ENCODE measurements at regions not wholly inside any gene's neighbourhood (a gene's known extent, or its start where the extent isn't known, plus 50 kb on each side); places are given as distances from the start of the nearest gene placed in this dataset.
A peak's percentile ranks its signal among the peaks of the same experiment; 100 is the strongest.

- no peak for ATAC-seq
Measured at GRCh38 chr6:156029286-156029985, 573.8 kb upstream of the NOX3 start.

DNA sequence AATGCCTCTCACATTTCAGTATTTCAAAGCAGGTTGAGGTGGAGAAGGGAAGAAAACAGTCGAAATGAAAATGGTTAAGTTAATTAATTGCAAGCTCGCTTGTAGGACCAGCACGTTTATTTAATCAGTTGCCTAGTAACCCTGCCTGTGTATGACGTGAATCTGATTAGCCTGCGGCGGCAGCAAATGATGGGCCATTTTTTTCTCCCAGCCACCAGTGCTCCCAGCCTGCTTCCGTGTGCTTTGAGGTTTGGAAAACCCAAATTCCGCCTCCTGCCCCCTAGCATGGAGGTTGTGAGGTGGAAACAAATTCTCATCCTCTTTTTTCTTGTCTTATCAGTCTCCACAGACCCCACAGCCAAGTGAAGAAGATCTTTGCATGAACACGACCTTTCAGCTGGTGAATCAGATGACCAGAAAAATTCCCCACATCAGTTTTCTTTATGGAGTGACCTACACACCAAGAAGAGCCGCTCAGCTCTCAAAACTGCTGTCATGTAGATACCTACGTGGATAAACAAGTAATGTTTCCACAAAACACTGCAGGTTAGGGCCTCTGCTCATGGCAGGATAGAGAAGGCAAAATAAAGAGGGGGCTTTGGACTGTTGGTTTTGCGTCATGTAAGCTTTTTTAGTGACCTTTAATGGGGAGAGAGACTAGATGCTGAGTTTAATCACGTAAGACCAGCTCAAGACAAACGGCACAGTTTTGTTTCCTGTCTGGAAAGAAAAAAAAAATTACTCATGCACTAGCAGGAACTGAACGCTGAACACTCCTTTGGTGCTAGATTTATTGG, 572.9 kb upstream of the NOX3 start:
- ATAC-seq = no peak

GRCh38 chr6:156027248-156027626, 571.6 kb upstream of the NOX3 start:
- ATAC-seq = no peak

- ATAC-seq = no peak
Measured at GRCh38 chr6:156026486-156027247, 571.0 kb upstream of the NOX3 start.

- no peak for ATAC-seq
Measured at GRCh38 chr6:156024339-156024738, 568.7 kb upstream of the NOX3 start.

DNA sequence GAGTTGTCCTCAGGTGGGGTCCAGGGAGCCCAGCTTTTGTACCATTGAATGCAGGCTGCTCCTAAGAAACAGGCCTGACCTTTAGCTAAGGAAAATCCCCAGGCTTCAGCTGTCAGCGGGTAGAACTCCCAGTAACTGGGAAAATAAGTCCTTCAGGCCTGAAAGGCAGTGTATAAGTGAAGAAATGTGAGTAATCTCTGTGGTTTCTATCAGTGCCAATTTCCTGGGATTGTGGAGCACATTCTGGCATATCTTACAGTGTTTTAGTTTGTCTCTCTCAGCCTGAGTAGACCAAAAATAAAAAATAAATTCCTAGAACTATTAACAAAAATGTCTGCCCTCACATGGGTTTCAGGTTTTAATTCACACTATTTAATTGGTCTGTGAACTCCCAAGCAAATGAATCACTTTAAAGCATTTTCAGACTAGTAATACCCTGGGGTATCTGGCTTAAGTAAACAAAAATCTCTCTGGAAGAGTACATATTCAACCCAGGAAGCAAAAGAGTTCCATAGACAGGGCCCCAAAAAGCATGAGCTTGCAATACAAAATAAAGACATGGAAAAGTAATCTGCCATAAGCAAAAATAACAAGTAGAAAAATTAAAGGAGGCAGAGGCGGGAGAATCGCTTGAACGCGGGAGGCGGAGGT, 566.2 kb upstream of the NOX3 start:
- ATAC-seq = no peak

GRCh38 chr6:156017838-156018237, 562.2 kb upstream of the NOX3 start:
- no peak for ATAC-seq

DNA sequence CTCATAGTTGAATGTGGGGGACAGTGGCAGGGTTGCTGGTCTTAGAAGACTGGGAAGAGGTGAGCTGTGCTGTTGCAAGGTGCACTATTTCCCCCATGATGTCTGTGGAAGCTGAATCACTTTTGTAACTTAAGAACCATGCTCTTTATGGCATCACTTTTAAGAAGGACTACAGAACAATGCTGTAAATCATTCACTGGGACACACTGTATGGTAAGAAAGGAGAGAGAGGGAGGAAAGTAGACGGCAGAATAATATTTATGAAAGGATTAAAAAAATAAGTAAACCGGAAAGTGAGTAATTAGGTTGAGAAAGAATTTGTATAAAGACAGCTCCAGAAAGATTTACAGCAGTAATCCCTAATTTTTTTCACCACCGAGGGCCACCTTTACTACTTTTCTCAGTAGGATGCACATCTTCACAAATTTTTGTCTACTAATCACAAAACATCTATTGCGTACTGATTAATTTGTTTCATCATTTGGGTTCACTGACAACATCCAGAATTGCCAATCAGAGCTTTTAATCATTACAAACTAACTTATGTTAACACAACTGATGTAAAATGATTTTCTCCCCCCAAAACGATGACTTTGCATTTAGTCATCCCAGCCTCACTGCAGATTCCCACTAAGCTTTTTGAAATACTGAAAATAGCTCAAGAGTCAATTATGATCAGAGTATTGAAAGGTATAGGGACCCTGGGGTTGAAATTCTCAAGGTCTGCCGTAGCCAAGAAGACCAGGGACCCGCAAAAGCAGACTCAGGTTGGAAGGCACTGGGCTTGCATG, 560.7 kb upstream of the NOX3 start:
- ATAC-seq = no peak

GRCh38 chr6:156013155-156013554, 557.5 kb upstream of the NOX3 start:
- peak; percentile 64 for ATAC-seq

- no peak for ATAC-seq
Measured at GRCh38 chr6:156009656-156010055, 554.0 kb upstream of the NOX3 start.

DNA sequence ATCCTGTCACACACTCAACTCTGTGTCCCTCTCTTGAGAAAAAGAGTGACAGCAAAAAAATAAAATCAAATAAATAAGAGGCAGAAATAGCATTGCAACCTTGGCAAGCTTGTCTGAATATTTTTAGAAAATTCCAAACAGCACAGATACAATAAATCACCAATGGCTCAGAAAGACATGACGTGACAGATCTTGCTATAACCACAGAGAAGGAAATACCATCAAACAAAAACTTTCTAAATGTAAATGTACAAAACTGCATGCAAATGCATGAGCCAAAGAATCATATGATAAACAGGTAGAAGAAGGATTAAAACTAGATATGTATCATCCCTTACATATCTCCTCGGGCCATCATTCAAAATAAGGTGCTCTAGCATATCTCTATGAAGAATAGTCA, 549.2 kb upstream of the NOX3 start:
- ATAC-seq = no peak

- ATAC-seq = no peak
Measured at GRCh38 chr6:155996151-155996550, 540.5 kb upstream of the NOX3 start.

DNA sequence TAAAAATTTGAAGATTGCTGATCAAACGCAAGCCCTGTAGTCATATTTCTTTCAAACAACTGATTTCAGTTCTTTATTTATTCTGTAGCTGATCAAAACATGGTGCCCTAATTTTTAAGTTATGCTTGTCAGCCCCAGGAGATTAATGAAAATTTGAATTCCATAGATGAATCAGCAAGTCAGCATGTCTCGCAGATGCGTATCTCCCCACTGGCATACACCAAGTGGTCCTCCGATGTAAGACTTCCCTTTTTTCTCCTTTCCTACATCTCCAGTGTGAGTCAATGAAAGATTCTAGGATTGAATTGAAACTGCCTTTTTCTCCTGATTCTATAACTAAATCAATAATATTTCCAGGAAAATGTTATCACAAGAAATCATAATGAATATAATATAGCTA, 539.6 kb upstream of the NOX3 start:
- no peak for ATAC-seq

DNA sequence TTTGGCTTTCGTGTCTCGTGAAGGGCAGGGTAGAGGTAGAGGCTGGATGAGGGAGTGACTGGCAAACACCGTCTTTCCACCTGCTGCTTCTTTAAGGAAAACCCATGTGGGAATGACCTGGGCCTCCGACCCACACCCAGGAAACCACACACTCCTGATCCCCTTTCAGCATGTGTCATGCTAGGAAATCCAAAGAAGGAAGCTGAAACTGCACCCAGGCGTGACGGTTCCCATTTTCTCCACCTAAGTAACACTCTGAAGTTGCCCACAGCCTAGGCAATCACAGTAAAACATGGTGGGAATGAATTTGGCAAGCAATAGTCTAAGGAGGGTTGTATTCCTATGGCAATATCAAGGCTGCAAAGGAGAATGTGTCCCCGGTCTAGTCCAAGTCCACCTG, 538.4 kb upstream of the NOX3 start:
- no peak for ATAC-seq

- no peak for ATAC-seq
Measured at GRCh38 chr6:155993240-155993639, 537.6 kb upstream of the NOX3 start.

GRCh38 chr6:155985660-155986138, 530.1 kb upstream of the NOX3 start:
- no peak for ATAC-seq

DNA sequence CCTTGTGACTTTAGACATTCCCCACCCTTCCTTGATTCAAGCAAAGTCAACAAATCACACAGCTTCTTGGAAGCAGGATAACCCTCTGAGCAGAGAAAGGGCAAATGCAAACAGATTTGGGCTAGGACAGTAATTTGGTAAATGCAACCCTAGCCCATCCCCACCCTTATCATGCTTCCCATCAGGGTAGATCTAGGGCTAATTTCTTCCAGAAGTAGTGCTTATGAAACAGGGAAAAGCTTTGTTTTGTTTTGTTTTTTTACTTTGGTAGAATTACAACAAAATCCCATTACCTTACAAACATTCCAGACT, 525.1 kb upstream of the NOX3 start:
- ATAC-seq = no peak

DNA sequence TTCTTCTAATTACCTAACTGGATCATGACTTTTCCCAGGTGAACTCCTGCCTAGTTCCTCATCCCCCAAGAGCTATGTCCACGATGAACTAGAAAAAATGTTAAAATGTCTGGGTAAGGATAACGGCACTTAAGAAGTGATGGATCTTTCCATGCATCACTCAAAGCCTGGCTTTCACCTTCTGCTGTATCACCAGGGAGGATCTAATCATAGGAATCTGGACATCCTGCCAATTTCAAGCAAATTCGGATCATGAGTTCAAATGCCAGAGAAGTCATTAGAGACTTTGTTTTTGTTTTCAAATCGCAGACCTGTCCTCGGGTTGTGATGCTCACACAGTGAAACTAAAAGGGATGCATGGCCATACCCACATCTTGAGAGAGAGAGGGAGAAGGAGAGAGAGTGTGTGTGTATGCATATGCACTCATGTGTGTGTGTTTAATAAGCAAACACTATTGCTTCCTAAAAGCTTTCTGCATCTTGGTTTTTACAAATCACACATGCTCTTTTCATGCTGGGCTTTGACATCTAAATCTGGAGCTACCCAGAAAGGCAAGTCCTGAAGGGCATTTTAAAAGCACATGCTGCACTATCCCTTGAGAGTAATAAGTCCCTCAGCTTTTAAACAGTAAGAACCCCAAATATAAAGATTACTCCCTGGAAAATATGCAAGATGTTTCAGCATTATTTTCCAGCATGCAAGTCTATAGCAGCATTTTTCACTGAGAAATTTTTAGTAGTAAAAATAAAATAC, 524.6 kb upstream of the NOX3 start:
- no peak for ATAC-seq

DNA sequence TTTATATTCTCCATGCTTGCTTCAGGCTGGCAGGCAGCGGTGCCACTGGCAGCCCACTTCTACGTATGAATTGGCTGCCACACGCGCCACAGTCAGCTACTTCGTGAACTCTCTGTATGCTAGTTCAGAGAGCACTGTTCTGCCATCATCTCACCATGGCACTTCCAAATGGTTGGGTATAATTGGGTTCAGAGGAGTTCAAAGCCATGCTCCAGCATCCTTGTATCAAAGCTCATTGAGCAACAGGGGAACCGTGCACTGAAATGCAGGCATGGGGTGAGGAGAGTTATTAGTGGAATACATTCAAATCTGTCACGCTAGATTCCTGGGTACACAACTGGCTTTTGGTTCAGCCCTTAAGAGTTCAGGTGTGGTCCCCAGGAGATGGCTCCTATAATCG, 519.9 kb upstream of the NOX3 start:
- ATAC-seq = no peak

DNA sequence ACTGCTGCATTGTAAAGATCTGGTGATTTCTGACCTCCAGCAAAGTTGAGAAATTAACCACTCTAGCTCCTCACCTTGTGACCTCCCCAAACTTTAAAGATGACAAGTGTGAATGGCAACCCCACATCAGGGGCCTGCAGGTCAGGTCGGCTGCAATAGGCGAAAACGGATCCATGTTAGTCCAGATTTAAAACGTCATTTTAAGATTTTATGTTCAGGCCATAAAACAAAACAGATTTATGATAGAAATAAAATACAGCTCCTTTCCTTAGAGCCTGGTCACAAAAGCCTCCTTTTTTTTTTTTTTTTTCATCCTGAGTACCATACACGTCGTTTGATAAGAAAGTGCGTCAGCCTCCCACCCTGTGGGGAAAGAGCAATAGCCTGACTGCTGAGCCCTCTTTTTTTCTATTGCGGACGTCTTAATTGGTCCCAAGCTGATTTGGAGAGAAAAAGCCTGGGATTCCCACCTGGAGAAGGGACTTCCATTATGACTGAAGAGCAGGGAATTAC, 519.2 kb upstream of the NOX3 start:
- ATAC-seq = no peak

GRCh38 chr6:155974359-155974758, 518.7 kb upstream of the NOX3 start:
- no peak for ATAC-seq
